Ishikawa (cell line): ENCODE measurements at regions not wholly inside any gene's neighbourhood (a gene's known extent, or its start where the extent isn't known, plus 50 kb on each side); places are given as distances from the start of the nearest gene placed in this dataset.

Source experiments
- CEBPB ChIP-seq: IDR thresholded peaks from 2 replicates; pipeline ENCODE4 v1.6.1; 2012
- CREB1 ChIP-seq: IDR thresholded peaks from 2 replicates; pipeline ENCODE4 v1.6.1; 2012; ENCODE audit warnings: low read depth
- EGR1 ChIP-seq: IDR thresholded peaks from 2 replicates; pipeline ENCODE4 v1.6.1; 2012
- EP300 ChIP-seq: IDR thresholded peaks from 2 replicates; pipeline ENCODE4 v1.6.1; 2012; ENCODE audit warnings: borderline replicate concordance
- FOXM1 ChIP-seq: IDR thresholded peaks from 2 replicates; pipeline ENCODE4 v1.6.1; 2012; ENCODE audit warnings: low read depth, borderline replicate concordance
- MAX ChIP-seq: IDR thresholded peaks from 2 replicates; pipeline ENCODE4 v1.6.1; 2012
- NFIC ChIP-seq: IDR thresholded peaks from 2 replicates; pipeline ENCODE4 v1.6.1; 2012
- RAD21 ChIP-seq: IDR thresholded peaks from 2 replicates; pipeline ENCODE4 v1.6.1; 2012; ENCODE audit warnings: low read depth
- REST ChIP-seq: IDR thresholded peaks from 2 replicates; pipeline ENCODE4 v1.6.1; 2012; ENCODE audit warnings: low read depth, mild to moderate bottlenecking
- TAF1 ChIP-seq: IDR thresholded peaks from 2 replicates; pipeline ENCODE4 v1.6.1; 2012; ENCODE audit warnings: low read depth, mild to moderate bottlenecking
- TCF12 ChIP-seq: IDR thresholded peaks from 2 replicates; pipeline ENCODE4 v1.6.1; 2012; ENCODE audit warnings: low read depth
- TEAD4 ChIP-seq: IDR thresholded peaks from 2 replicates; pipeline ENCODE4 v1.6.1; 2012
- USF1 ChIP-seq: IDR thresholded peaks from 2 replicates; pipeline ENCODE4 v1.6.1; 2012
- YY1 ChIP-seq: IDR thresholded peaks from 2 replicates; pipeline ENCODE4 v1.6.1; 2012; ENCODE audit warnings: low read depth
- ZBTB7A ChIP-seq: IDR thresholded peaks from 2 replicates; pipeline ENCODE4 v1.6.1; 2012; ENCODE audit warnings: low read depth

DNA sequence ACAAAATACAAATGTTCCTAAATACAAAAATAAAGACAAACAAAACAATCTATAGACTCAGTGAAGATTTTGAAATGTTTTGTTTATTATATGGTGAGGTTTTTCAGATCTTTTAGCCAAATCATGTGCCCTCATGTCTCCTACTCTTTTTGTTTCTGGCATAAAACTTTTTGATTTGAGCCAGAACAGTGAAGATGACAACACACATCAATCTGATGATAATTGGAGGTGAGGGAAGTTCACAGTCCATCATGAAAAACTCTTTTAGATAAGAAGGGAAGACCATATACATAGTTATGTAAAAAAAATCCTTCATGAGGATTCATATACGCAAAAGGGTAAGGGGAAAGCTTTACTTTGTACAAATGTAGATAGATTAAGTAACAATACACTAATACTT, 75.1 kb upstream of the OSBPL11 start:
- TF ChIP-seq TCF12 (no peak), RAD21 (no peak), REST (no peak), TAF1 (no peak), EP300 (no peak)

DNA sequence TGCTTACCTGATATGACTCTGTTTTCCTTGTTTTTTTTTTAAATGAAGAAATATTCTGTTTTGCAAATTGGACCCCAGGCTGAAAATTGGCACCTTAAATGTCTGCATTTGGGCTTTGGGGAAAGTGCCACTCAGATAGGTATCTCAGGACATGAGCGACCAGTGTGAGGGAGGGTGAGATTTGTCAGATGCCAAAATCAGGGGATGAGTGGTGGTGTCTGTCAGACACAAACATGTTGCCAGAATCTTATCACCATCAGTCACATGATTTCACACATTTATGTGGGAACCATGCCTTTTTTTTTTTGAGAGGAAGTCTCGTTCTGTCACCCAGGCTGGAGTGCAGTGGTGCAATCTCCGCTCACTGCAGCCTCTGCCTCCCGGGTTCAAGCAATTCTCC, 75.6 kb upstream of the OSBPL11 start:
- TF ChIP-seq TCF12 (no peak), CEBPB (no peak), REST (no peak), TAF1 (no peak), YY1 (no peak), EGR1 (no peak), CREB1 (no peak), FOXM1 (no peak), TEAD4 (no peak), MAX (no peak), EP300 (no peak), ZBTB7A (no peak), USF1 (no peak), NFIC (no peak), RAD21 (no peak)

DNA sequence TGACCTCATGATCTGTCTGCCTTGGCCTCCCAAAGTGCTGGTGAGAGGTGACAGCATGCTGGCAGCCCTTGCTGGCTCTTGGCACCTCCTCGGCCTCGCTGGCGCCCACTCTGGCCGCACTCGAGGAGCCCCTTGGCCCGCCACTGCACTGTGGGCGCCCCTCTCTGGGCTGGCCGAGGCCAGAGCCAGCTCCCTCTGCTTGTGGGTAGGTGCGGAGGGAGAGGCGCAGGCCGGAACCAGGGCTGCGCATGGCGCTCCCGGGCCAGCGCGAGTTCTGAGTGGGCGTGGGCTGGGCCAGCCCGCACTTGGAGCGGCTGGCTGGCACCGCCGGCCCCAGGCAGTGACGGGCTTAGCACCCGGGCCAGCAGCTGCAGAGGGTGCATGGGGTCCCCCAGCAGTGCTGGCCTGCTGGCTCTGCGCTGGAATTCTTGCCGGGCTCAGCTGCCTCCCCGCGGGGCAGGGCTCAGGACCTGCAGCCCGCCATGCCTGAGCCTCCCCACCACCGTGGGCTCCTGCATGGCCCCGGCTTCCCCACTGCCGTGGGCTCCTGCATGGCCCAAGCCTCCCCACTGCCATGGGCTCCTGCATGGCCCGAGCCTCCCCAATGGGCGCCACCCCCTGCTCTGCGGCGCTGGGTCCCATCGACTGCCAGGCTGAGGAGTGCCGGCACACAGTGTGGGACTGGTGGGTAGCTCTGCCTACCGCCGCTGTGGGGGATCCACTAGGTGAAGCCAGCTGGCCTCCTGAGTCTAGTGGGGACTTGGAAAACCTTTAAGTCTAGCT, 76.4 kb upstream of the OSBPL11 start:
- TF ChIP-seq YY1 (no peak), CREB1 (no peak), TCF12 (no peak)

- TF ChIP-seq RAD21 (no peak), FOXM1 (no peak)
These were observed 80.5 kb upstream of the OSBPL11 start for GRCh38 chr3:125675791-125676190.

- TF ChIP-seq RAD21 (peak; percentile 62), TCF12 (no peak)
These were observed 84.0 kb upstream of the OSBPL11 start for GRCh38 chr3:125679258-125679657.

- TF ChIP-seq CREB1 (no peak), RAD21 (no peak), TAF1 (no peak)
These were observed 85.8 kb upstream of the OSBPL11 start for GRCh38 chr3:125681146-125681545.

DNA sequence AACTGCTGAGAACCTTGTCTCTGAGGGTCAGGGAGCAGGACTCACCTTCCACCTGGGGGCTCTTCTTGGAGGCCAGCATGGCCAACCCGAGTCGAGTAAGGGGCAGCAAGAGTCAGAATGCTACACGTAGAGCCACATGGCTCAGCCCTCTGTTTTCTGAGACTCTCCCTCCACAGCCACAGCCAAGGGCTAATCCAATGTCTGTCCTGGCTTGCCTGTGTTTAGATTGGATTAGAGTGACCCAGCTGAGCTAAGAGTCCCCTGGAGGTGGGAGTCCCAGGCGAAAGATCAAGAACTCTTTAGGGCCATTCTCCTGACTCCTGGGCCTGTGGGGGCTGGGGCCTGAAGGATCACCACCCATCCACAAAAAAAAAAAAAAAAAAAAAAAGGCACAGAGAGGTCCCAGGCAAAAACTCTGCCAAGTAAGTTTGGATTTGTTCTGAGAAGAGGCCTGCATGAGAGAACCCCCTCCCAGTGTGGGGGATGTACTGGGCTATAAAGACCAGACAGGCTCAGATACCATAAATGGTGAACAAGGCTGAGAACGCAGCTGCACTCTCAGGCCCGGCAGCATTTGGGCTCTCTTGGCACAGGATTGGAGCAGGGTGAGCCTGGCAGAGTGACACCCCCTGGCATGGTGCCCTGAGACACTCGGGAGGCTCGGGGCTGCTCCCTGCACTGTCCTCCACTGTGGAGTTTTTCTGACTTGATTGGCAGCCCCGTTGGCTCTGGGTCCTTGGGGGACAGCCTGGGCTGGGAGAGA, 88.0 kb upstream of the OSBPL11 start:
- no peak for TF ChIP-seq RAD21
- no peak for TF ChIP-seq FOXM1
- TF ChIP-seq NFIC, result no peak
- no peak for TF ChIP-seq TEAD4
- no peak for TF ChIP-seq TCF12
- no peak for TF ChIP-seq YY1
- TF ChIP-seq EGR1, result no peak
